Thoracic aorta (tissue), 2 donors: ENCODE measurements at regions not wholly inside any gene's neighbourhood (a gene's known extent, or its start where the extent isn't known, plus 50 kb on each side); places are given as distances from the start of the nearest gene placed in this dataset.

Experiments
- ATAC-seq: fragments of 150-250 bp; one replicate; pipeline ENCODE4 v1.8.0; 2017; ENCODE audit warnings: low read depth; ENCODE audit not compliant: insufficient number of reproducible peaks, low FRiP score
- DNase-seq: peaks from one replicate; pipeline ENCODE4 v3.0.0-alpha.2; 2020; ENCODE audit warnings: low spot score
- H3K27ac ChIP-seq, 2 donors: fragments of 200-600 bp; sonication (generic); 1 replicate in 1 of 2; 2 replicates in 1 of 2; pipeline ENCODE4 v1.5.1; 2016; ENCODE audit warnings: mild to moderate bottlenecking in 2 of 2, moderate library complexity in 2 of 2
- H3K27me3 ChIP-seq: fragments of 200-600 bp; sonication (generic); replicated peaks from 2 replicates; pipeline ENCODE4 v1.6.0; 2016; ENCODE audit warnings: mild to moderate bottlenecking; ENCODE audit not compliant: insufficient read depth
- H3K36me3 ChIP-seq: fragments of 200-600 bp; sonication (generic); one replicate; pipeline ENCODE4 v1.5.1; 2016
- H3K4me1 ChIP-seq, 2 donors: fragments of 200-600 bp; sonication (generic); 1 replicate in 1 of 2; 2 replicates in 1 of 2; pipeline versions ENCODE4 v1.5.1 to v1.6.0; 2016; ENCODE audit warnings: low read depth in 2 of 2, mild to moderate bottlenecking in 1 of 2; ENCODE audit not compliant: control insufficient read depth in 1 of 2
- H3K4me3 ChIP-seq: fragments of 200-600 bp; sonication (generic); 2 replicates; pipeline ENCODE4 v1.5.1; 2016; ENCODE audit warnings: mild to moderate bottlenecking
- H3K9me3 ChIP-seq: fragments of 200-600 bp; sonication (generic); 2 replicates; pipeline ENCODE4 v1.5.1; 2016
- CTCF ChIP-seq: fragments of 200-600 bp; sonication (generic); IDR thresholded peaks from one replicate; pipeline ENCODE4 v1.5.1; 2019; ENCODE audit warnings: antibody characterized with exemption

DNA sequence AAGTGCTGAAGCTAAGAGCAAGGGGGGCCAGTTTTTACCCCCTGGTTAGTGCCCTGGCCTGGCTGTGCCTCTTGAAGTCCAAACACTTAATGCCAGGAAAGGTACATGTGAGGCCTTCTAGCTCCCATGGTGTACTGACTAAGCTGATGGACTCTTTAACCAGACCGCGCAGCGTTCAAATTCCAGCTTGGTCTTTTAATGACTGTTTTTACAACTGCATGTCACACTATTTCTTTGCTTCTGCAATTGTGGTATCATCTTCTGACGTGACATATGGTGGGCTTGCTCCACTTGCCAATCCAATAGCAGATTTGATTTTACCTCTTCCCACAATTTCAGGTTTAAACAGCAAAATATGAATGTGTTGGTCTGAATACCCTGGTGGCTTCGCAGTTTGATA lies 197.3 kb downstream of the HUNK start:
- DNase-seq = no peak
- Histone ChIP-seq H3K36me3 (no peaks in the 10 kb centered on the region), H3K27ac (no peak overlapping the region), H3K4me3 (no peak overlapping the region), H3K27me3 (no peaks in the 10 kb centered on the region), H3K4me1 (no peaks in the 10 kb centered on the region), H3K9me3 (no peaks in the 10 kb centered on the region)
- no peak for ATAC-seq
- no peak for TF ChIP-seq CTCF

- Histone ChIP-seq H3K9me3 (no peaks in the 10 kb centered on the region), H3K4me1 (no peaks in the 10 kb centered on the region), H3K27ac (no peak overlapping the region), H3K36me3 (no peaks in the 10 kb centered on the region), H3K4me3 (no peak overlapping the region), H3K27me3 (no peaks in the 10 kb centered on the region)
- DNase-seq (no peak), ATAC-seq (no peak)
- TF ChIP-seq CTCF = no peak
Observed at GRCh38 chr21:32065654-32066053, 192.8 kb downstream of the HUNK start.

DNA sequence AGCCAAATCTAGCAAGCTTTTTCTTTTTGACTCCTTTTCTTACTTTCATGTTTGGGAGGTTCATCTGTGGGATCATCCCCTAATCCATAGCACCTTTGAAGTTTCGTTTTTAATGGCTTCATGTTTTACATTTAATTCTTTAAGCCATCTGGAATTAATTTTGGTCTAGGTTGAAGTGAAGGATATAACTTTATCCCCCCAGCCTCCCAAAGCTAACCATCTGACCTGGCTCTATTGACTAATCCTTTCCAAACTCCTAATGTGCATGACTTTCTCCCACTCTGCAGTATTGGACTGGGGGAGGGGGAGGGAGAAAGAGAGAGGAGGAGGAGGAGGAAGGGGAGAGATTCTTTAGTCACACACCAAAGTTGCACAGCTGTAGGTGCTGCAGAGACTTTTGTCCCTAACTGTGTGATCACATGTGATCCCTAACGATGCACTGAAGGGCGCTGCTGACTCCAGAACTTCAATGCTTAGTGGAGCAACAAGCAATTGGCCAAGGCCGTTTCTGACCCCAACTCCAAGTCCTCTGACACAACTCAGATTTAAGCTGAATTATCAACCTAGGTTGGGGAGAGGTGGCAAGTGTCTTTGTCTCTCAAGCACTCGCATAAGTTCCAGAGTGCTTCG lies 191.6 kb downstream of the HUNK start:
- Histone ChIP-seq H3K27me3 (no peaks in the 10 kb centered on the region), H3K4me3 (no peak overlapping the region), H3K4me1 (no peaks in the 10 kb centered on the region), H3K9me3 (no peaks in the 10 kb centered on the region), H3K27ac (no peak overlapping the region), H3K36me3 (no peaks in the 10 kb centered on the region)
- DNase-seq (no peak), ATAC-seq (no peak)
- TF ChIP-seq CTCF = no peak

DNA sequence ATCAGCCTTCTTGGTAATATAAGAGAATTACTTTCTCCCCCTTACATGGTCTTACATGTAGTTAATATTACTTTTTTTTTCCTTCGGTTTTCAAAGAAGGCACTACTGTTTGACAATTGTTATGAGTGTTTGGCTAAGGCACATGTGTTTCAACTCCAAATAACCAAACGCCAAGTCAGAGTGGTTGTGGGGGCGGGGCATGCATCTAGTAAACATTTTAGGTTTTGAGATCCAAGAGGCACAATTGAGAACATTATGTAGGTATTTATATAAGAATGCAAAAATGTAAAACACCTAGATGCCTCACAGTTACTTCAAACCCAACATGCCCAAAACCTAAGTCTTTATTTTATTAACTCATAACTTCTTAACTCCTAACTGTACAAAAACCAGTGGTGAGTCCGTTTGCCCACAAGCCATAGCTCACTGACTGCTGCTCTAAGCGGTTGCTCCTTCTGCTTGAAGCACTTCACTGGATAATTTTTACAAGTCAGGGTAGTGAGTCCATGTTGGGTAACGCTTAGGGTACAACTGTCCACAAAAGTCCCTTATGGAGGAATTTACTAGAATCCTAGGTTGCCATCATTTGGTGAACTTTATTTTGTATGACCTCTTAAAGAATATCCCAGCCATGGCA lies 189.9 kb downstream of the HUNK start:
- Histone ChIP-seq H3K4me1 (no peaks in the 10 kb centered on the region), H3K27me3 (no peaks in the 10 kb centered on the region), H3K4me3 (no peak overlapping the region), H3K36me3 (no peaks in the 10 kb centered on the region), H3K9me3 (no peaks in the 10 kb centered on the region), H3K27ac (no peak overlapping the region)
- TF ChIP-seq CTCF = no peak
- DNase-seq (no peak), ATAC-seq (no peak)

- H3K27me3 ChIP-seq = no peaks in the 10 kb centered on the region
- H3K4me1 ChIP-seq = no peaks in the 10 kb centered on the region
- no peak for TF ChIP-seq CTCF
- ATAC-seq (no peak), DNase-seq (no peak)
- no peaks in the 10 kb centered on the region for H3K36me3 ChIP-seq
- no peak overlapping the region for H3K4me3 ChIP-seq
- H3K27ac ChIP-seq = no peak overlapping the region
- H3K9me3 ChIP-seq = no peaks in the 10 kb centered on the region
Observed at GRCh38 chr21:32061729-32062128, 188.9 kb downstream of the HUNK start.
